Liver (tissue), 8 donors: ENCODE measurements at regions not wholly inside any gene's neighbourhood (a gene's known extent, or its start where the extent isn't known, plus 50 kb on each side); places are given as distances from the start of the nearest gene placed in this dataset.

ENCODE experiments used
- DNase-seq: peaks from one replicate; pipeline ENCODE4 v3.0.0-alpha.2; 2017; ENCODE audit warnings: low spot score
- H3K27ac ChIP-seq, 2 donors: one replicate each; pipeline ENCODE4 v1.7.0; 2013; ENCODE audit warnings: inconsistent platforms in 2 of 2, low read length in 2 of 2, control low read depth in 1 of 2, low read depth in 1 of 2, mild to moderate bottlenecking in 1 of 2
- H3K27me3 ChIP-seq, 4 donors: one replicate each; pipeline versions ENCODE4 v1.6.1 to v1.7.0; 2013; ENCODE audit warnings: low read length in 3 of 4, inconsistent platforms in 1 of 4, mild to moderate bottlenecking in 1 of 4, moderate library complexity in 1 of 4; ENCODE audit not compliant: control insufficient read depth in 4 of 4, insufficient read depth in 4 of 4
- H3K36me3 ChIP-seq, 4 donors: one replicate each; pipeline versions ENCODE4 v1.6.1 to v1.7.0; 2013; ENCODE audit warnings: low read length in 3 of 4, mild to moderate bottlenecking in 3 of 4, low read depth in 1 of 4, moderate library complexity in 1 of 4; ENCODE audit not compliant: control insufficient read depth in 4 of 4, insufficient read depth in 3 of 4
- H3K4me1 ChIP-seq, 4 donors: one replicate each; pipeline versions ENCODE4 v1.6.1 to v1.7.0; 2013; ENCODE audit warnings: low read length in 3 of 4, mild to moderate bottlenecking in 3 of 4, moderate library complexity in 1 of 4; ENCODE audit not compliant: control insufficient read depth in 4 of 4, insufficient read depth in 4 of 4
- H3K4me3 ChIP-seq, 3 donors: one replicate each; pipeline versions ENCODE4 v1.6.1 to v1.7.0; 2013; ENCODE audit warnings: low read length in 3 of 3, control low read depth in 1 of 3, low read depth in 1 of 3, mild to moderate bottlenecking in 1 of 3
- H3K9ac ChIP-seq, 2 donors: one replicate each; pipeline ENCODE4 v1.7.0; 2013; ENCODE audit warnings: low read length in 2 of 2, mild to moderate bottlenecking in 2 of 2, moderate library complexity in 2 of 2, control low read depth in 1 of 2, low read depth in 1 of 2
- H3K9me3 ChIP-seq, 4 donors: one replicate each; pipeline versions ENCODE4 v1.6.1 to v1.7.0; 2013; ENCODE audit warnings: low read length in 3 of 4; ENCODE audit not compliant: control insufficient read depth in 4 of 4
- EGR1 ChIP-seq, 2 donors: IDR thresholded peaks; 2 replicates each; pipeline ENCODE4 v1.6.1; 2016 to 2018; ENCODE audit warnings: antibody characterized with exemption in 2 of 2, low read depth in 2 of 2
- FOXA1 ChIP-seq: IDR thresholded peaks from 2 replicates; pipeline ENCODE4 v1.6.1; 2016; ENCODE audit warnings: antibody characterized with exemption
- FOXA2 ChIP-seq: IDR thresholded peaks from 2 replicates; pipeline ENCODE4 v1.6.1; 2016; ENCODE audit warnings: antibody characterized with exemption
- GABPA ChIP-seq, 2 donors: IDR thresholded peaks in 1 of 2; conservative IDR thresholded peaks in 1 of 2; 2 replicates each; pipeline ENCODE4 v1.6.1; 2016; ENCODE audit warnings: antibody characterized with exemption in 2 of 2, mild to moderate bottlenecking in 1 of 2, moderate library complexity in 1 of 2
- HNF4A ChIP-seq, 2 donors: conservative IDR thresholded peaks; 2 replicates each; pipeline ENCODE4 v1.6.1; 2016; ENCODE audit warnings: antibody characterized with exemption in 2 of 2, mild to moderate bottlenecking in 2 of 2
- HNF4G ChIP-seq: IDR thresholded peaks from 2 replicates; pipeline ENCODE4 v1.6.1; 2016; ENCODE audit warnings: antibody characterized with exemption
- JUND ChIP-seq, 2 donors: IDR thresholded peaks; 2 replicates each; pipeline ENCODE4 v1.6.1; 2016; ENCODE audit warnings: antibody characterized with exemption in 2 of 2
- NR2F2 ChIP-seq: IDR thresholded peaks from 2 replicates; pipeline ENCODE4 v1.6.1; 2016; ENCODE audit warnings: antibody characterized with exemption
- RAD21 ChIP-seq, 2 donors: IDR thresholded peaks; 2 replicates each; pipeline ENCODE4 v1.6.1; 2016; ENCODE audit warnings: antibody characterized with exemption in 2 of 2, mild to moderate bottlenecking in 2 of 2
- RXRA ChIP-seq, 2 donors: IDR thresholded peaks; 2 replicates each; pipeline ENCODE4 v1.6.1; 2017 to 2018; ENCODE audit warnings: antibody characterized with exemption in 2 of 2, mild to moderate bottlenecking in 1 of 2
- SP1 ChIP-seq: IDR thresholded peaks from 2 replicates; pipeline ENCODE4 v1.6.1; 2018; ENCODE audit warnings: antibody characterized with exemption, mild to moderate bottlenecking
- TAF1 ChIP-seq: conservative IDR thresholded peaks from 2 replicates; pipeline ENCODE4 v1.6.1; 2016; ENCODE audit warnings: antibody characterized with exemption, mild to moderate bottlenecking
- YY1 ChIP-seq: IDR thresholded peaks from 2 replicates; pipeline ENCODE4 v1.6.1; 2016; ENCODE audit warnings: antibody characterized with exemption, mild to moderate bottlenecking
- WGBS: extraction: QIAGEN DNeasy Blood & Tissue Kit; methylation state at CpG from one replicate; pipeline ENCODE4 v1.1.7; 2013; 5-methylcytosine and 5-hydroxymethylcytosine counted together
- TF ChIP-seq, protein P1 (sequence below): fragments of 150-350 bp; IDR thresholded peaks from 2 replicates; pipeline ENCODE4 v1.5.1; 2017; ENCODE audit warnings: improper control_type of control experiment, low read depth, low read length; ENCODE audit not compliant: missing input control
- TF ChIP-seq, protein P2 (sequence below): IDR thresholded peaks from 2 replicates; pipeline ENCODE4 v1.6.1; 2016; ENCODE audit warnings: antibody characterized with exemption
- TF ChIP-seq, protein P3 (sequence below): IDR thresholded peaks from 2 replicates; pipeline ENCODE4 v1.6.1; 2016; ENCODE audit warnings: antibody characterized with exemption, mild to moderate bottlenecking
- TF ChIP-seq, protein P4 (sequence below): IDR thresholded peaks from 2 replicates; pipeline ENCODE4 v1.6.1; 2016; ENCODE audit warnings: antibody characterized with exemption
- TF ChIP-seq, protein P5 (sequence below): IDR thresholded peaks from 2 replicates; pipeline ENCODE4 v1.6.1; 2016; ENCODE audit warnings: antibody characterized with exemption
- donor health status: healthy.
- donor health status: healthy.
- donor health status: healthy.
- donor health status: healthy.
- donor health status: healthy.

DNA sequence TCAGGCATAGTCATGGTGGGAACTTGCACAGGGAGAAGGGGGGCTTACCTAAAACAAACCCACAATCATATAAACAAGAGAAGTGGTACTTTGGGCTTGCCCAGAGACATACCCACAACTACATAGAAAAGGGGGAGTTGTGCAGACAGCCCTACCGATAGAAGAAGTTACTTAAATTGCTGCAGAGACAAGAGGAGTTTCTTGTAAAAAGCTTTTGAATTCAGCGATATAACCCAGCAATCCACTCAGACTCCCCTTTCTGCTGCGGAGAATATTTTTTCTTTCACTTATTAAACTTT, 164.0 kb upstream of the ETV3 start:
- Histone ChIP-seq H3K9ac (no peak overlapping the region), H3K27ac (no peak overlapping the region), H3K4me1 (no peaks in the 10 kb centered on the region), H3K4me3 (no peak overlapping the region), H3K36me3 (no peaks in the 10 kb centered on the region), H3K9me3 (no peaks in the 10 kb centered on the region), H3K27me3 (no peaks in the 10 kb centered on the region)
- WGBS = 93% methylated on average over 3 of the region's 3 CpGs
- TF ChIP-seq, protein P1, sequence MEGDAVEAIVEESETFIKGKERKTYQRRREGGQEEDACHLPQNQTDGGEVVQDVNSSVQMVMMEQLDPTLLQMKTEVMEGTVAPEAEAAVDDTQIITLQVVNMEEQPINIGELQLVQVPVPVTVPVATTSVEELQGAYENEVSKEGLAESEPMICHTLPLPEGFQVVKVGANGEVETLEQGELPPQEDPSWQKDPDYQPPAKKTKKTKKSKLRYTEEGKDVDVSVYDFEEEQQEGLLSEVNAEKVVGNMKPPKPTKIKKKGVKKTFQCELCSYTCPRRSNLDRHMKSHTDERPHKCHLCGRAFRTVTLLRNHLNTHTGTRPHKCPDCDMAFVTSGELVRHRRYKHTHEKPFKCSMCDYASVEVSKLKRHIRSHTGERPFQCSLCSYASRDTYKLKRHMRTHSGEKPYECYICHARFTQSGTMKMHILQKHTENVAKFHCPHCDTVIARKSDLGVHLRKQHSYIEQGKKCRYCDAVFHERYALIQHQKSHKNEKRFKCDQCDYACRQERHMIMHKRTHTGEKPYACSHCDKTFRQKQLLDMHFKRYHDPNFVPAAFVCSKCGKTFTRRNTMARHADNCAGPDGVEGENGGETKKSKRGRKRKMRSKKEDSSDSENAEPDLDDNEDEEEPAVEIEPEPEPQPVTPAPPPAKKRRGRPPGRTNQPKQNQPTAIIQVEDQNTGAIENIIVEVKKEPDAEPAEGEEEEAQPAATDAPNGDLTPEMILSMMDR = no peak
- no peak for TF ChIP-seq JUND (IDR thresholded peaks at IDR 0.05)
- TF ChIP-seq, protein P2, sequence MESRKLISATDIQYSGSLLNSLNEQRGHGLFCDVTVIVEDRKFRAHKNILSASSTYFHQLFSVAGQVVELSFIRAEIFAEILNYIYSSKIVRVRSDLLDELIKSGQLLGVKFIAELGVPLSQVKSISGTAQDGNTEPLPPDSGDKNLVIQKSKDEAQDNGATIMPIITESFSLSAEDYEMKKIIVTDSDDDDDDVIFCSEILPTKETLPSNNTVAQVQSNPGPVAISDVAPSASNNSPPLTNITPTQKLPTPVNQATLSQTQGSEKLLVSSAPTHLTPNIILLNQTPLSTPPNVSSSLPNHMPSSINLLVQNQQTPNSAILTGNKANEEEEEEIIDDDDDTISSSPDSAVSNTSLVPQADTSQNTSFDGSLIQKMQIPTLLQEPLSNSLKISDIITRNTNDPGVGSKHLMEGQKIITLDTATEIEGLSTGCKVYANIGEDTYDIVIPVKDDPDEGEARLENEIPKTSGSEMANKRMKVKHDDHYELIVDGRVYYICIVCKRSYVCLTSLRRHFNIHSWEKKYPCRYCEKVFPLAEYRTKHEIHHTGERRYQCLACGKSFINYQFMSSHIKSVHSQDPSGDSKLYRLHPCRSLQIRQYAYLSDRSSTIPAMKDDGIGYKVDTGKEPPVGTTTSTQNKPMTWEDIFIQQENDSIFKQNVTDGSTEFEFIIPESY = no peak
- TF ChIP-seq TAF1 = no peak
- no peak for TF ChIP-seq GABPA (IDR thresholded peaks at IDR 0.05 in 1 of 2, conservative IDR thresholded peaks at IDR 0.05 in 1 of 2)
- TF ChIP-seq, protein P3, sequence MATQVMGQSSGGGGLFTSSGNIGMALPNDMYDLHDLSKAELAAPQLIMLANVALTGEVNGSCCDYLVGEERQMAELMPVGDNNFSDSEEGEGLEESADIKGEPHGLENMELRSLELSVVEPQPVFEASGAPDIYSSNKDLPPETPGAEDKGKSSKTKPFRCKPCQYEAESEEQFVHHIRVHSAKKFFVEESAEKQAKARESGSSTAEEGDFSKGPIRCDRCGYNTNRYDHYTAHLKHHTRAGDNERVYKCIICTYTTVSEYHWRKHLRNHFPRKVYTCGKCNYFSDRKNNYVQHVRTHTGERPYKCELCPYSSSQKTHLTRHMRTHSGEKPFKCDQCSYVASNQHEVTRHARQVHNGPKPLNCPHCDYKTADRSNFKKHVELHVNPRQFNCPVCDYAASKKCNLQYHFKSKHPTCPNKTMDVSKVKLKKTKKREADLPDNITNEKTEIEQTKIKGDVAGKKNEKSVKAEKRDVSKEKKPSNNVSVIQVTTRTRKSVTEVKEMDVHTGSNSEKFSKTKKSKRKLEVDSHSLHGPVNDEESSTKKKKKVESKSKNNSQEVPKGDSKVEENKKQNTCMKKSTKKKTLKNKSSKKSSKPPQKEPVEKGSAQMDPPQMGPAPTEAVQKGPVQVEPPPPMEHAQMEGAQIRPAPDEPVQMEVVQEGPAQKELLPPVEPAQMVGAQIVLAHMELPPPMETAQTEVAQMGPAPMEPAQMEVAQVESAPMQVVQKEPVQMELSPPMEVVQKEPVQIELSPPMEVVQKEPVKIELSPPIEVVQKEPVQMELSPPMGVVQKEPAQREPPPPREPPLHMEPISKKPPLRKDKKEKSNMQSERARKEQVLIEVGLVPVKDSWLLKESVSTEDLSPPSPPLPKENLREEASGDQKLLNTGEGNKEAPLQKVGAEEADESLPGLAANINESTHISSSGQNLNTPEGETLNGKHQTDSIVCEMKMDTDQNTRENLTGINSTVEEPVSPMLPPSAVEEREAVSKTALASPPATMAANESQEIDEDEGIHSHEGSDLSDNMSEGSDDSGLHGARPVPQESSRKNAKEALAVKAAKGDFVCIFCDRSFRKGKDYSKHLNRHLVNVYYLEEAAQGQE = no peak
- TF ChIP-seq RAD21 (IDR thresholded peaks at IDR 0.05) = no peak
- no peak for TF ChIP-seq RXRA (IDR thresholded peaks at IDR 0.05)
- TF ChIP-seq, protein P4, sequence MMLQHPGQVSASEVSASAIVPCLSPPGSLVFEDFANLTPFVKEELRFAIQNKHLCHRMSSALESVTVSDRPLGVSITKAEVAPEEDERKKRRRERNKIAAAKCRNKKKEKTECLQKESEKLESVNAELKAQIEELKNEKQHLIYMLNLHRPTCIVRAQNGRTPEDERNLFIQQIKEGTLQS = no peak
- TF ChIP-seq FOXA2 = no peak
- TF ChIP-seq YY1 = no peak
- no peak for TF ChIP-seq NR2F2
- TF ChIP-seq, protein P5, sequence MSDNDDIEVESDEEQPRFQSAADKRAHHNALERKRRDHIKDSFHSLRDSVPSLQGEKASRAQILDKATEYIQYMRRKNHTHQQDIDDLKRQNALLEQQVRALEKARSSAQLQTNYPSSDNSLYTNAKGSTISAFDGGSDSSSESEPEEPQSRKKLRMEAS = no peak
- TF ChIP-seq HNF4A (conservative IDR thresholded peaks at IDR 0.05) = no peak
- no peak for DNase-seq

DNA sequence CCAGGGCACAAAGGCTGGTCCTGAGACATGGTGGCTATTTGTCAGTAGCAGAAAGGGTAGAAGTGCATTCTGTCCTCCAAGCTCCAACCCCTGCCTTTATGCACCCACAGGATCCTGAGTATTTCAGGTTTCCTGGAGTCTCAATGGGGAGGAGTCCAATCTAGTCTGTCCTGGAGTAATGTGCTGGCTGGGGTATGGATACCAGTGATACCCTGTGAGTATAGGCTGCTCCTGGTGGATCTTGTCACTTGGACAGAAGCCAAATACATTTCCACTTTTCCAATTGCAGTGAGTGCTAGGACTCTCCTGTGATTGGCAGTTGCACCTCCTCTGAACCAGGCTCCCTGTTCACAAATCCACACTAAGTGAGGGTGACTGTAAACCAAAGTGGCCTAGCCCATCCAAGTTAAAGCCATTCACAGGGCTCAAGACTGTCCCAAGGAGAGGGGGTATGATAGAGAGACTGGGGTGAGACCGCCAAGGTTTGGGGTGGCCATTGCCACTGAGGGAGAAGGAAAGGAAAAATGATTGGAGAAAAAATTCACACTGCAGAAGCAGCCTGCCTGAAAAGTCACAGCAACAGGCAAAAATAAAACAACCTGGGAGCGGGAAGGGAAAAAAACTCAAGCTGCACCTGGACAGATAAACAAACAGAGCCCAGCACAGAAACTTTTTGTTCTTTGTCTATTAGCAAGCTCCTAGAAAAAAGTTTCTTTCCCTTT, 163.4 kb upstream of the ETV3 start:
- DNase-seq = no peak
- Histone ChIP-seq H3K27me3 (no peaks in the 10 kb centered on the region), H3K9ac (no peak overlapping the region), H3K36me3 (no peaks in the 10 kb centered on the region), H3K4me1 (no peaks in the 10 kb centered on the region), H3K4me3 (no peak overlapping the region), H3K9me3 (no peaks in the 10 kb centered on the region), H3K27ac (no peak overlapping the region)
- no peak for TF ChIP-seq NR2F2
- no peak for TF ChIP-seq EGR1 (IDR thresholded peaks at IDR 0.05; ENCODE audit: low read depth in 2 of 2)
- TF ChIP-seq GABPA (IDR thresholded peaks at IDR 0.05 in 1 of 2, conservative IDR thresholded peaks at IDR 0.05 in 1 of 2) = no peak
- no peak for TF ChIP-seq HNF4A (conservative IDR thresholded peaks at IDR 0.05)
- TF ChIP-seq, protein P1 = no peak
- TF ChIP-seq RAD21 (IDR thresholded peaks at IDR 0.05) = no peak
- no peak for TF ChIP-seq SP1
- no peak for TF ChIP-seq JUND (IDR thresholded peaks at IDR 0.05)
- no peak for TF ChIP-seq FOXA1
- TF ChIP-seq FOXA2 = no peak
- no peak for TF ChIP-seq TAF1
- no peak for TF ChIP-seq HNF4G
- TF ChIP-seq, protein P4 = no peak
- TF ChIP-seq, protein P5 = no peak
- TF ChIP-seq, protein P2 = no peak
- TF ChIP-seq RXRA (IDR thresholded peaks at IDR 0.05) = no peak
- 88% methylated on average over 2 of the region's 2 CpGs for WGBS
